OCI-LY1 (cell line): ENCODE measurements at regions not wholly inside any gene's neighbourhood (a gene's known extent, or its start where the extent isn't known, plus 50 kb on each side); places are given as distances from the start of the nearest gene placed in this dataset.

Source experiments
- H2AFZ ChIP-seq: fragments of 200-600 bp; sonication (generic), shearing (Covaris generic); 2 replicates; pipeline ENCODE4 v1.6.0; 2014; ENCODE audit warnings: antibody characterized with exemption, mild to moderate bottlenecking, low read length
- H3F3A ChIP-seq: fragments of 200-600 bp; sonication (generic), shearing (Covaris generic); 2 replicates; pipeline ENCODE4 v1.6.0; 2014; ENCODE audit warnings: mild to moderate bottlenecking, antibody characterized with exemption, low read length, moderate library complexity; ENCODE audit not compliant: insufficient read depth
- H3K27ac ChIP-seq: fragments of 200-600 bp; sonication (generic); 2 replicates; pipeline ENCODE4 v1.5.1; 2014; ENCODE audit warnings: low read length, mixed run types, mild to moderate bottlenecking, low read depth; ENCODE audit not compliant: poor library complexity, severe bottlenecking
- H3K27me3 ChIP-seq: fragments of 200-600 bp; sonication (generic); 2 replicates; pipeline ENCODE4 v1.6.0; 2014; ENCODE audit warnings: antibody characterized with exemption, mild to moderate bottlenecking, low read length, moderate library complexity; ENCODE audit not compliant: insufficient read depth
- H3K36me3 ChIP-seq: fragments of 200-600 bp; sonication (generic); 2 replicates; pipeline ENCODE4 v1.6.1; 2014; ENCODE audit warnings: mild to moderate bottlenecking, antibody characterized with exemption, low read length, moderate library complexity, mixed read lengths; ENCODE audit not compliant: insufficient read depth
- H3K4me1 ChIP-seq: fragments of 200-600 bp; sonication (generic); 2 replicates; pipeline ENCODE4 v1.5.1; 2014; ENCODE audit warnings: mild to moderate bottlenecking, low read length, moderate library complexity; ENCODE audit not compliant: insufficient read depth, severe bottlenecking
- H3K4me2 ChIP-seq: fragments of 200-600 bp; sonication (generic), shearing (Covaris generic); 2 replicates; pipeline ENCODE4 v1.6.1; 2014; ENCODE audit warnings: low read length
- H3K4me3 ChIP-seq: fragments of 200-600 bp; sonication (generic); 2 replicates; pipeline ENCODE4 v1.5.1; 2014; ENCODE audit warnings: low read length, low read depth, mild to moderate bottlenecking, mixed read lengths; ENCODE audit not compliant: poor library complexity, severe bottlenecking
- H3K79me2 ChIP-seq: fragments of 200-600 bp; shearing (Covaris generic); 2 replicates; pipeline ENCODE4 v1.6.1; 2016; ENCODE audit warnings: mixed run types, low read length, mixed read lengths; ENCODE audit not compliant: insufficient read depth
- H3K9ac ChIP-seq: fragments of 200-600 bp; sonication (generic), shearing (Covaris generic); 2 replicates; pipeline ENCODE4 v1.6.1; 2014; ENCODE audit warnings: mild to moderate bottlenecking, low read length, mixed read lengths
- H3K9me2 ChIP-seq: fragments of 200-600 bp; sonication (generic), shearing (Covaris generic); 2 replicates; pipeline ENCODE4 v1.6.1; 2014; ENCODE audit warnings: low read depth, mild to moderate bottlenecking, low read length, mixed read lengths
- H3K9me3 ChIP-seq: fragments of 200-600 bp; shearing (Covaris generic); 2 replicates; pipeline ENCODE4 v1.6.1; 2014; ENCODE audit warnings: low read length, mixed read lengths
- H4K20me1 ChIP-seq: fragments of 200-600 bp; sonication (generic), shearing (Covaris generic); 2 replicates; pipeline ENCODE4 v1.6.0; 2016; ENCODE audit warnings: mild to moderate bottlenecking, low read length; ENCODE audit not compliant: insufficient read depth
- CTCF ChIP-seq: fragments of 200-600 bp; sonication (generic), shearing (Covaris generic); IDR thresholded peaks from 2 replicates; pipeline ENCODE4 v1.5.1; 2017; ENCODE audit warnings: mild to moderate bottlenecking, antibody characterized with exemption, low read length, moderate library complexity, mixed read lengths
- EZH2 ChIP-seq: fragments of 200-600 bp; sonication (generic), shearing (Covaris generic); IDR thresholded peaks from 2 replicates; pipeline ENCODE4 v1.8.0; 2017; ENCODE audit warnings: borderline replicate concordance, mixed run types, mild to moderate bottlenecking, antibody characterized with exemption, low read length, moderate library complexity, mixed read lengths

GRCh38 chr13:64758521-64759244, 2471.5 kb downstream of the PCDH9 start:
- no peaks in the 10 kb centered on the region for H3F3A ChIP-seq
- no peaks in the 10 kb centered on the region for H3K36me3 ChIP-seq
- no peak overlapping the region for H3K4me3 ChIP-seq

GRCh38 chr13:64756621-64757020, 2473.5 kb downstream of the PCDH9 start:
- Histone ChIP-seq H4K20me1 (no peaks in the 10 kb centered on the region), H3K9ac (no peak overlapping the region), H3K79me2 (no peaks in the 10 kb centered on the region), H3K9me2 (no peaks in the 10 kb centered on the region), H3K27me3 (no peaks in the 10 kb centered on the region), H3K4me2 (no peak overlapping the region), H3K9me3 (no peaks in the 10 kb centered on the region), H3K36me3 (no peaks in the 10 kb centered on the region), H3K4me1 (no peaks in the 10 kb centered on the region), H3K4me3 (no peak overlapping the region), H2AFZ (no peak overlapping the region), H3K27ac (no peak overlapping the region), H3F3A (no peaks in the 10 kb centered on the region)
- TF ChIP-seq CTCF (no peak), EZH2 (no peak)

More at GRCh38 chr13:64758521-64759244, 2471.5 kb downstream of the PCDH9 start:
- H2AFZ ChIP-seq = no peak overlapping the region
- H3K27me3 ChIP-seq = no peaks in the 10 kb centered on the region
- H4K20me1 ChIP-seq = no peaks in the 10 kb centered on the region
- no peak overlapping the region for H3K4me2 ChIP-seq
- H3K4me1 ChIP-seq = no peaks in the 10 kb centered on the region
- TF ChIP-seq EZH2 (no peak), CTCF (no peak)
- H3K9me2 ChIP-seq = no peaks in the 10 kb centered on the region
- no peak overlapping the region for H3K27ac ChIP-seq
- H3K9ac ChIP-seq = no peak overlapping the region
- H3K9me3 ChIP-seq = no peaks in the 10 kb centered on the region
- no peaks in the 10 kb centered on the region for H3K79me2 ChIP-seq

DNA sequence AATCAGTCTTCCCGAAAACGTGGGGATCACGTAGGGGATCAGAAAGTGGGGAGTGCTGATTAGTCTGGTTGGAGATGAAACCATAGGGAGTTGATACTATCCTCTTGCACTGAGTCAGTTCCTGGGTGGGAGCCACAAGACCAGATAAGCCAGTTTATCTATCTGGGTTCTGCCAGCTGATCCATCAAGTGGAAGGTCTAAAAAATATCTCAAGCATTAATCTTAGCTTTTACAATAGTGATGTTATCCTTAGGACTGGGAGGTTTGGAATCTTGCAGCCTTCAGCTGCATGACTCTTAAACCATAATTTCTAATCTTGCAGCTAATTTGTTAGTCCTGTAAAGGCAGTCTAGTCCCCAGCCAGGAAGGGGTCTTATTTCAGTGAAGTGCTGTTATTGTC, 2474.2 kb downstream of the PCDH9 start:
- Histone ChIP-seq H3K9ac (no peak overlapping the region), H3F3A (no peaks in the 10 kb centered on the region), H3K36me3 (no peaks in the 10 kb centered on the region), H3K27me3 (no peaks in the 10 kb centered on the region), H2AFZ (no peak overlapping the region), H3K79me2 (no peaks in the 10 kb centered on the region), H3K4me3 (no peak overlapping the region), H4K20me1 (no peaks in the 10 kb centered on the region), H3K9me2 (no peaks in the 10 kb centered on the region), H3K9me3 (no peaks in the 10 kb centered on the region), H3K4me1 (no peaks in the 10 kb centered on the region), H3K4me2 (no peak overlapping the region), H3K27ac (no peak overlapping the region)
- TF ChIP-seq EZH2 (no peak), CTCF (no peak)
